ENCODE measurements at regions not wholly inside any gene's neighbourhood (a gene's known extent, or its start where the extent isn't known, plus 50 kb on each side); places are given as distances from the start of the nearest gene placed in this dataset.

- TF ChIP-seq, protein P1, sequence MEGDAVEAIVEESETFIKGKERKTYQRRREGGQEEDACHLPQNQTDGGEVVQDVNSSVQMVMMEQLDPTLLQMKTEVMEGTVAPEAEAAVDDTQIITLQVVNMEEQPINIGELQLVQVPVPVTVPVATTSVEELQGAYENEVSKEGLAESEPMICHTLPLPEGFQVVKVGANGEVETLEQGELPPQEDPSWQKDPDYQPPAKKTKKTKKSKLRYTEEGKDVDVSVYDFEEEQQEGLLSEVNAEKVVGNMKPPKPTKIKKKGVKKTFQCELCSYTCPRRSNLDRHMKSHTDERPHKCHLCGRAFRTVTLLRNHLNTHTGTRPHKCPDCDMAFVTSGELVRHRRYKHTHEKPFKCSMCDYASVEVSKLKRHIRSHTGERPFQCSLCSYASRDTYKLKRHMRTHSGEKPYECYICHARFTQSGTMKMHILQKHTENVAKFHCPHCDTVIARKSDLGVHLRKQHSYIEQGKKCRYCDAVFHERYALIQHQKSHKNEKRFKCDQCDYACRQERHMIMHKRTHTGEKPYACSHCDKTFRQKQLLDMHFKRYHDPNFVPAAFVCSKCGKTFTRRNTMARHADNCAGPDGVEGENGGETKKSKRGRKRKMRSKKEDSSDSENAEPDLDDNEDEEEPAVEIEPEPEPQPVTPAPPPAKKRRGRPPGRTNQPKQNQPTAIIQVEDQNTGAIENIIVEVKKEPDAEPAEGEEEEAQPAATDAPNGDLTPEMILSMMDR (IDR thresholded peaks at IDR 0.05; ENCODE audit: insufficient read depth, low read depth, low read length): no peak
- DNase-seq (ENCODE audit: low read depth): no peak
- no peak overlapping the region for H3K4me3 ChIP-seq (ENCODE audit: low read depth, low read length)
These were observed 1185.3 kb downstream of the JRKL start for GRCh38 chr11:97574976-97575665.

- H3K4me3 ChIP-seq (ENCODE audit: low read depth, low read length): no peak overlapping the region
- TF ChIP-seq, protein P1 (IDR thresholded peaks at IDR 0.05; ENCODE audit: insufficient read depth, low read depth, low read length): no peak
- peak; percentile 3 for DNase-seq (ENCODE audit: low read depth)
These were observed 1217.6 kb downstream of the JRKL start for GRCh38 chr11:97607291-97608000.

DNA sequence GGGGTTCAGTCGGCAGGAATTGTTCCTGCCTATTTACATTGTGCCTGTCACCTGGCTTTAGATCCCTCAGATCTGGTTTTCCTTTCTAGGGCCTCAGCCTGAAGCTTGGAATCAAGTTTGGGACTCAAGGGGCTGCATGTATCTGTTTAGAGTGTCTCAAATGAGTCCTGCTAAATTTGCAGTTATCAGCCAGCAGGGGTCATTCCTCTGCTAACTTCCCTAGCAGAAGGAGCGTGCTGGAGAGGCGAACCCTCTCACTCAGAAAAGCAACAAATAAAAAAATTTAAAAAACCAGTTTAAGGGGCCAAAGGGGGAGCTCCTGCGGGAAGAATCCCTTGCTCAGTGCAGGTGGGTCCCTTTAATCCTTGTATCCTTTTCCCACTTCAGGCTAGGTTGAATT is 1220.2 kb downstream of the JRKL start:
- peak; percentile 13 for DNase-seq (ENCODE audit: low read depth)
- TF ChIP-seq, protein P1 (IDR thresholded peaks at IDR 0.05; ENCODE audit: insufficient read depth, low read depth, low read length): peak; percentile 36
- no peak overlapping the region for H3K4me3 ChIP-seq (ENCODE audit: low read depth, low read length)

GRCh38 chr11:97610854-97611253 is 1221.0 kb downstream of the JRKL start:
- TF ChIP-seq, protein P1 (IDR thresholded peaks at IDR 0.05; ENCODE audit: insufficient read depth, low read depth, low read length): no peak
- DNase-seq (ENCODE audit: low read depth): no peak
- H3K4me3 ChIP-seq (ENCODE audit: low read depth, low read length): no peak overlapping the region

DNA sequence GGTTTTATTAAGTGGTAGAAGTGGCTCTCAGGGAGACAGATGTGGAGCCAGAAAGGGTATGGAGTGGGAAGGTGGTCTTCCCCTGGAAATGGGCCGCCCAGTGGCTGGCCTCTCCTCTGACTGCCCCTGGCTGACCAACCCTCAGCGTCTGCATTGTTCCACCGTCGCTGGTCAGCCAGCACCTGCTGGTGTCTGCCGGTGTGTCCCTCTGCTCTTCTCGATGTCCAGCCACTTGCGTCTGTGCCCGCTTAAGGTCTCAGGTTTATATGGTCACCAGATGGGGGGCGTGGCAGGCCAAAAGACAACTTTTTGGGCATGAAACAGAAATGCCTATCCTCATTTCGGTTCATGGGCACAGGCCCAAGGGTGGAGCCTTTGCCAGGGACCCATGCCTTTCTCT is 1221.5 kb downstream of the JRKL start:
- H3K4me3 ChIP-seq (ENCODE audit: low read depth, low read length): no peak overlapping the region
- no peak for DNase-seq (ENCODE audit: low read depth)
- TF ChIP-seq, protein P1 (IDR thresholded peaks at IDR 0.05; ENCODE audit: insufficient read depth, low read depth, low read length): no peak

DNA sequence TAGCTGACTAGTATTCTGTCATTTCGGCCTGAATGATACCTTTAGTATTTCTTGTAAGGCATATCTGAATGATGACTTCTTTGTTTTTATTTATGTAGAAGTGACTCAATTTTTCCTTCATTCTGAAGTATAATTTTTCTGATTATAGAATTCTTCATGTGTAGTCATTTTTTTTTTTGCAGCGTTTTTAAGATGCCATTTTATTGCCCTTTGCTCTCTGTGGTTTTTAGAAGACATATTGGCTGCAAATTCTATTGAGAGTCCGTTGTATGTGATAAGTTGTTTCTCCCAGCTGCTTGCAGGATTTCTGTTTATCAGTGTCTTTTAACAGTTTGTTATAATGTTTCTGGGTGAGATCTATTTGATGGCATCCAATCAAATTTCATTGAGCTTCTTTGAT is 1224.8 kb downstream of the JRKL start:
- peak; percentile 3 for DNase-seq (ENCODE audit: low read depth)
- no peak overlapping the region for H3K4me3 ChIP-seq (ENCODE audit: low read depth, low read length)
- TF ChIP-seq, protein P1 (IDR thresholded peaks at IDR 0.05; ENCODE audit: insufficient read depth, low read depth, low read length): no peak

Measured in fibroblast of villous mesenchyme (primary cell).